GM12878 (cell line): ENCODE measurements at regions not wholly inside any gene's neighbourhood (a gene's known extent, or its start where the extent isn't known, plus 50 kb on each side); places are given as distances from the start of the nearest gene placed in this dataset.

Experiments
- ATAC-seq: fragments of 200-7000 bp; cut with Tn5 transposase; 3 replicates; pipeline ENCODE4 v1.9.1; 2020; ENCODE audit warnings: mild to moderate bottlenecking, moderate library complexity
- BruUV-seq: library from RNA; stranded (reverse); fragments of 400-500 nt; replicated peaks from 2 replicates; lab custom pipeline; 2021; lab: Mats Ljungman, UMichigan
- CTCF ChIA-PET: fragments of 300-600 bp; sonication (Branson Sonifier 250); formaldehyde crosslinking; extraction: SDS; loops from one replicate; lab custom pipeline; 2021; ENCODE audit warnings: inconsistent platforms; lab: Yijun Ruan, JAX
- POLR2A ChIA-PET: fragments of 350-600 bp; formaldehyde crosslinking; extraction: SDS; loops from one replicate; lab custom pipeline; 2021; ENCODE audit warnings: inconsistent platforms; lab: Charles Lee
- RAD21 ChIA-PET: fragments of 300-600 bp; sonication (Branson Sonifier 250); formaldehyde crosslinking; loops from one replicate; lab custom pipeline; 2023; ENCODE audit warnings: antibody characterized with exemption; ENCODE audit not compliant: unreplicated experiment; lab: Charles Lee
- SMC1A ChIA-PET: fragments of 300-600 bp; sonication (Branson Sonifier 250); formaldehyde crosslinking; loops from one replicate; lab custom pipeline; 2023; ENCODE audit not compliant: unreplicated experiment, uncharacterized antibody; lab: Charles Lee
- DNase-seq: peaks from one replicate; pipeline ENCODE4 v3.0.0-alpha.2; 2011; ENCODE audit warnings: low read depth, low spot score
- FAIRE-seq: peaks from 3 replicates; lab custom pipeline; 2011; peaks lifted over from hg19 to GRCh38; lab: Jason Lieb, UNC
- H2AFZ ChIP-seq: 2 replicates; pipeline ENCODE4 v1.6.0; 2011; ENCODE audit warnings: low read depth, low read length, control low read depth; ENCODE audit not compliant: control insufficient read depth
- H3K27ac ChIP-seq: 2 replicates; pipeline ENCODE4 v1.5.1; 2011; ENCODE audit warnings: control low read depth; ENCODE audit not compliant: control insufficient read depth, insufficient read depth
- H3K27me3 ChIP-seq, 2 experiments: replicated peaks in 1 of 2; 2 replicates each; pipeline versions ENCODE4 v1.6.0 to v1.6.1; 2011; ENCODE audit warnings: low read length in 1 of 2; ENCODE audit not compliant: control insufficient read depth in 2 of 2, insufficient read depth in 2 of 2
- H3K36me3 ChIP-seq, 2 experiments: 2 replicates each; pipeline ENCODE4 v1.5.1; 2011; ENCODE audit warnings: low read length in 1 of 2; ENCODE audit not compliant: control insufficient read depth in 2 of 2, insufficient read depth in 2 of 2
- H3K4me1 ChIP-seq: 2 replicates; pipeline ENCODE4 v1.6.1; 2011; ENCODE audit warnings: mild to moderate bottlenecking, low read length, moderate library complexity, mixed read lengths; ENCODE audit not compliant: control insufficient read depth, insufficient read depth
- H3K4me2 ChIP-seq: 2 replicates; pipeline ENCODE4 v1.6.0; 2011; ENCODE audit warnings: control low read depth; ENCODE audit not compliant: control insufficient read depth, insufficient read depth
- H3K4me3 ChIP-seq: fragments of 200-600 bp; sonication (generic); 2 replicates; pipeline ENCODE4 v1.5.1; 2016
- H3K79me2 ChIP-seq: 2 replicates; pipeline ENCODE4 v1.6.0; 2011; ENCODE audit warnings: low read length; ENCODE audit not compliant: control insufficient read depth, insufficient read depth
- H3K9ac ChIP-seq: 2 replicates; pipeline ENCODE4 v1.8.0; 2011; ENCODE audit warnings: low read length, control low read depth, mixed read lengths; ENCODE audit not compliant: control insufficient read depth, insufficient read depth
- H3K9me3 ChIP-seq: replicated peaks from 3 replicates; pipeline ENCODE4 v1.5.1; 2011; ENCODE audit warnings: mild to moderate bottlenecking, low read length; ENCODE audit not compliant: control insufficient read depth, insufficient read depth
- H4K20me1 ChIP-seq: 2 replicates; pipeline ENCODE4 v1.6.0; 2011; ENCODE audit not compliant: control insufficient read depth, insufficient read depth
- RAD51 ChIP-seq: fragments of 450-650 bp; IDR thresholded peaks from 2 replicates; pipeline ENCODE4 v1.6.1; 2016; ENCODE audit warnings: moderate library complexity, mild to moderate bottlenecking, inconsistent platforms
- RUNX3 ChIP-seq: IDR thresholded peaks from 2 replicates; pipeline ENCODE4 v1.6.1; 2012; ENCODE audit warnings: low read length, inconsistent platforms
- WGBS: methylation state at CpG from one replicate; pipeline ENCODE4 v1.1.6; 2016; ENCODE audit warnings: low lambda C conversion rate; ENCODE audit not compliant: insufficient replicate concordance, insufficient coverage; ENCODE audit errors: missing lambda C conversion rate; 5-methylcytosine and 5-hydroxymethylcytosine counted together
- in situ Hi-C: fragments of 300-500 bp; cut with MboI; formaldehyde crosslinking; loops from 9 replicates; pipeline ENCODE4 v1.14.3; 2018; ENCODE audit warnings: mixed read lengths
- intact Hi-C: fragments of 100-400 bp; cut with micrococcal nuclease; formaldehyde crosslinking; loops from one replicate; pipeline ENCODE4 v1.14.2; 2022; ENCODE audit not compliant: unreplicated experiment
- TF ChIP-seq, protein P1 (sequence below): fragments of 450-650 bp; IDR thresholded peaks from 2 replicates; pipeline ENCODE4 v1.6.1; 2017; ENCODE audit warnings: mild to moderate bottlenecking
- TF ChIP-seq, protein P2 (sequence below): fragments of 450-650 bp; formaldehyde crosslinking; IDR thresholded peaks from 2 replicates; pipeline ENCODE4 v1.4.0; 2022; ENCODE audit warnings: mild to moderate bottlenecking, moderate library complexity
- TF ChIP-seq, protein P3 (sequence below): fragments of 150-350 bp; IDR thresholded peaks from 2 replicates; pipeline ENCODE4 v1.6.1; 2016; ENCODE audit warnings: low read depth, low read length

DNA sequence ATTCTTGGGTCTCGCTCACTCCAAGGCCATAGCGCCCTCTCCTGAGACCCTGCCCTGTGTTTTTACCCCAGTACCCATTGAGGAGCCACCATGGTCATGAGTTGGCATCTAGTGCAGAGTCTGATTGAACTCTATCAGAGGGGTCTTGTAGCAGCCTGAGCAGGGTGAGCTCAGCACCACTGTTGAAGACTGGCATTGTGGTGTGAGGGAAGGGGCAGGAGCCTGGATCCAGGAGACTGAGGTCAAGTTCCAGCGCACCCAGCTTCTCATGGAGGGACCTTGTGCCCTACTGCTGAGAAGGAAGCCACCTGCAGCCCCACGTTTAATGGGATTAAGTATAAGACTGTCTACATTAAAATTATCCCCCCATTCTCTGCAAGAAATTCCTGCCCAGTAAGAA, 65.8 kb upstream of the LARS2 start (continued):
- TF ChIP-seq, protein P1, sequence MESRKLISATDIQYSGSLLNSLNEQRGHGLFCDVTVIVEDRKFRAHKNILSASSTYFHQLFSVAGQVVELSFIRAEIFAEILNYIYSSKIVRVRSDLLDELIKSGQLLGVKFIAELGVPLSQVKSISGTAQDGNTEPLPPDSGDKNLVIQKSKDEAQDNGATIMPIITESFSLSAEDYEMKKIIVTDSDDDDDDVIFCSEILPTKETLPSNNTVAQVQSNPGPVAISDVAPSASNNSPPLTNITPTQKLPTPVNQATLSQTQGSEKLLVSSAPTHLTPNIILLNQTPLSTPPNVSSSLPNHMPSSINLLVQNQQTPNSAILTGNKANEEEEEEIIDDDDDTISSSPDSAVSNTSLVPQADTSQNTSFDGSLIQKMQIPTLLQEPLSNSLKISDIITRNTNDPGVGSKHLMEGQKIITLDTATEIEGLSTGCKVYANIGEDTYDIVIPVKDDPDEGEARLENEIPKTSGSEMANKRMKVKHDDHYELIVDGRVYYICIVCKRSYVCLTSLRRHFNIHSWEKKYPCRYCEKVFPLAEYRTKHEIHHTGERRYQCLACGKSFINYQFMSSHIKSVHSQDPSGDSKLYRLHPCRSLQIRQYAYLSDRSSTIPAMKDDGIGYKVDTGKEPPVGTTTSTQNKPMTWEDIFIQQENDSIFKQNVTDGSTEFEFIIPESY, result no peak
- TF ChIP-seq, protein P2, sequence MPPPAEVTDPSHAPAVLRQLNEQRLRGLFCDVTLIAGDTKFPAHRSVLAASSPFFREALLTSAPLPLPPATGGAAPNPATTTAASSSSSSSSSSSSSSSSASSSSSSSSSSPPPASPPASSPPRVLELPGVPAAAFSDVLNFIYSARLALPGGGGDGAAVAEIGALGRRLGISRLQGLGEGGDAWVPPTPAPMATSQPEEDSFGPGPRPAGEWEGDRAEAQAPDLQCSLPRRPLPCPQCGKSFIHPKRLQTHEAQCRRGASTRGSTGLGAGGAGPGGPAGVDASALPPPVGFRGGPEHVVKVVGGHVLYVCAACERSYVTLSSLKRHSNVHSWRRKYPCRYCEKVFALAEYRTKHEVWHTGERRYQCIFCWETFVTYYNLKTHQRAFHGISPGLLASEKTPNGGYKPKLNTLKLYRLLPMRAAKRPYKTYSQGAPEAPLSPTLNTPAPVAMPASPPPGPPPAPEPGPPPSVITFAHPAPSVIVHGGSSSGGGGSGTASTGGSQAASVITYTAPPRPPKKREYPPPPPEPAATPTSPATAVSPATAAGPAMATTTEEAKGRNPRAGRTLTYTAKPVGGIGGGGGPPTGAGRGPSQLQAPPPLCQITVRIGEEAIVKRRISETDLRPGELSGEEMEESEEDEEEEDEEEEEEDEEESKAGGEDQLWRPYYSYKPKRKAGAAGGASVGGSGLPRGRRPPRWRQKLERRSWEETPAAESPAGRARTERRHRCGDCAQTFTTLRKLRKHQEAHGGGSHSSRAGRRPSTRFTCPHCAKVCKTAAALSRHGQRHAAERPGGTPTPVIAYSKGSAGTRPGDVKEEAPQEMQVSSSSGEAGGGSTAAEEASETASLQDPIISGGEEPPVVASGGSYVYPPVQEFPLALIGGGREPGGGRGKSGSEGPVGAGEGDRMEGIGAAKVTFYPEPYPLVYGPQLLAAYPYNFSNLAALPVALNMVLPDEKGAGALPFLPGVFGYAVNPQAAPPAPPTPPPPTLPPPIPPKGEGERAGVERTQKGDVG (CRISPR knock-in tag), result no peak
- TF ChIP-seq RAD51, result no peak

DNA sequence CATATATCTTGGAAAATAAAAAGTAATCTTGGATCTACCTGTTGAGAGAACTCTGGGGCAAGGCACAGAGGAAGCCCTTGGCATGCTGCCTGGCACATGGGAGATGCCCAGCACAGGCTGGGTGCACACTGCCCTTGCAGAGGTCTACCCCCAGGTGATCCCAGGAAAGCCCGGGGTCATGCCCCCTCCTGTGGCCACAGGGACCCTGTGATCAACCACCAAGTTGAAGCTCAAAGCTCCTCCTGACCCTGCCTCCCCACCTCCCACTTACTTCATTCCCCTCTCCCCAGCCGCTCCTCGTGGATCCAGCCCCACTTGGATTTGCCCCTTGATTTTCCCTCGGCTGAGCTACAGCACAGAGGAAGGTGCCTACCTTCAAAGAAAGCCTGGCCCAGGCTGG, 62.7 kb upstream of the LARS2 start:
- ChIA-PET CTCF (interaction anchor here (0.6 to 1.3 kb wide), 3 partner anchors 8 to 71 kb away, joined by 3 to 5 read pairs (median 3); no protein-coding TSS in a partner anchor), POLR2A (no interaction called here), RAD21 (no interaction called here), SMC1A (interaction anchor here (1.0 kb wide), 1 partner anchor 285 kb away, joined by 3 read pairs; no protein-coding TSS in a partner anchor)
- Histone ChIP-seq H3K27me3 (peaks cover 0 to 2% of the 10 kb centered on the region in 2 experiments; a peak in 2 of 4 replicates), H3K9ac (no peak overlapping the region), H3K4me3 (no peak overlapping the region), H3K4me2 (no peak overlapping the region), H3K36me3 (no peaks in the 10 kb centered on the region), H4K20me1 (no peaks in the 10 kb centered on the region), H3K79me2 (no peaks in the 10 kb centered on the region), H3K9me3 (no peaks in the 10 kb centered on the region), H3K27ac (no peak overlapping the region), H2AFZ (no peak overlapping the region), H3K4me1 (no peaks in the 10 kb centered on the region)
- TF ChIP-seq, protein P3, sequence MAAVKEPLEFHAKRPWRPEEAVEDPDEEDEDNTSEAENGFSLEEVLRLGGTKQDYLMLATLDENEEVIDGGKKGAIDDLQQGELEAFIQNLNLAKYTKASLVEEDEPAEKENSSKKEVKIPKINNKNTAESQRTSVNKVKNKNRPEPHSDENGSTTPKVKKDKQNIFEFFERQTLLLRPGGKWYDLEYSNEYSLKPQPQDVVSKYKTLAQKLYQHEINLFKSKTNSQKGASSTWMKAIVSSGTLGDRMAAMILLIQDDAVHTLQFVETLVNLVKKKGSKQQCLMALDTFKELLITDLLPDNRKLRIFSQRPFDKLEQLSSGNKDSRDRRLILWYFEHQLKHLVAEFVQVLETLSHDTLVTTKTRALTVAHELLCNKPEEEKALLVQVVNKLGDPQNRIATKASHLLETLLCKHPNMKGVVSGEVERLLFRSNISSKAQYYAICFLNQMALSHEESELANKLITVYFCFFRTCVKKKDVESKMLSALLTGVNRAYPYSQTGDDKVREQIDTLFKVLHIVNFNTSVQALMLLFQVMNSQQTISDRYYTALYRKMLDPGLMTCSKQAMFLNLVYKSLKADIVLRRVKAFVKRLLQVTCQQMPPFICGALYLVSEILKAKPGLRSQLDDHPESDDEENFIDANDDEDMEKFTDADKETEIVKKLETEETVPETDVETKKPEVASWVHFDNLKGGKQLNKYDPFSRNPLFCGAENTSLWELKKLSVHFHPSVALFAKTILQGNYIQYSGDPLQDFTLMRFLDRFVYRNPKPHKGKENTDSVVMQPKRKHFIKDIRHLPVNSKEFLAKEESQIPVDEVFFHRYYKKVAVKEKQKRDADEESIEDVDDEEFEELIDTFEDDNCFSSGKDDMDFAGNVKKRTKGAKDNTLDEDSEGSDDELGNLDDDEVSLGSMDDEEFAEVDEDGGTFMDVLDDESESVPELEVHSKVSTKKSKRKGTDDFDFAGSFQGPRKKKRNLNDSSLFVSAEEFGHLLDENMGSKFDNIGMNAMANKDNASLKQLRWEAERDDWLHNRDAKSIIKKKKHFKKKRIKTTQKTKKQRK, result no peak
- no peak for TF ChIP-seq RUNX3
- 54% methylated on average over 4 of the region's 4 CpGs for WGBS
- in situ Hi-C loops (no loop called here), intact Hi-C loops (no loop called here)
- no peak for ATAC-seq
- FAIRE-seq, result no peak
- DNase-seq, result no peak
- no TSS peak for BruUV-seq
